ENCODE measurements at regions not wholly inside any gene's neighbourhood (a gene's known extent, or its start where the extent isn't known, plus 50 kb on each side); places are given as distances from the start of the nearest gene placed in this dataset.

GRCh38 chr2:40037303-40037702 is 258.2 kb upstream of the THUMPD2 start:
- TF ChIP-seq TP53 (CRISPR knock-in tag; conservative IDR thresholded peaks at IDR 0.05), result no peak
- no peak for TF ChIP-seq ZNF256 (CRISPR knock-in tag; conservative IDR thresholded peaks at IDR 0.05)
- TF ChIP-seq ZFYVE20 (CRISPR knock-in tag; IDR thresholded peaks at IDR 0.05; ENCODE audit: borderline replicate concordance, low read depth), result no peak
- TF ChIP-seq ZSCAN21 (CRISPR knock-in tag; IDR thresholded peaks at IDR 0.05; ENCODE audit: borderline replicate concordance), result no peak
- WGBS (ENCODE audit: low lambda C conversion rate), result 2% methylated on average over 7 of the region's 7 CpGs
- CTCF ChIA-PET (ENCODE audit: low intra/inter-chr PET ratio, low total read pairs), result no interaction called here

GRCh38 chr2:40036241-40036640 is 257.2 kb upstream of the THUMPD2 start:
- 5% methylated on average over 2 of the region's 2 CpGs for WGBS (ENCODE audit: low lambda C conversion rate)
- no peak for ATAC-seq
- no peak overlapping the region for H2AFZ ChIP-seq (ENCODE audit: low read length)
- no peaks in the 10 kb centered on the region for H3K36me3 ChIP-seq (replicated peaks in 1 of 2; ENCODE audit: control insufficient read depth in 1 of 2, insufficient read depth in 2 of 2, low read length in 2 of 2)
- DNase-seq (ENCODE audit: low spot score), result no peak
- H3K27ac ChIP-seq (ENCODE audit: extremely low read length, insufficient read depth, low read length), result no peak overlapping the region
- in situ Hi-C loops (cut with HindIII; ENCODE audit: extremely low pct_ligation_motif_present, low pct_unique_long_range_greater_than_20kb) (no loop called here), intact Hi-C loops (cut with micrococcal nuclease; ENCODE audit: unreplicated experiment) (no loop called here)
- POLR2A ChIA-PET, result no interaction called here
- no peaks in the 10 kb centered on the region for H3K4me1 ChIP-seq (ENCODE audit: insufficient read depth, low read length)
- no TSS peak for BruUV-seq (replicated peaks)
- no peaks in the 10 kb centered on the region for H3K79me2 ChIP-seq (ENCODE audit: insufficient read depth, low read length)
- no peak overlapping the region for H3K9ac ChIP-seq (ENCODE audit: insufficient read depth, low read depth, low read length)
- CTCF ChIA-PET (ENCODE audit: low intra/inter-chr PET ratio, low total read pairs), result no interaction called here
- H3K4me3 ChIP-seq (replicated peaks in 1 of 3; ENCODE audit: insufficient read depth in 1 of 3, low read depth in 2 of 3, low read length in 3 of 3), result no peak overlapping the region
- H4K20me1 ChIP-seq (ENCODE audit: insufficient read depth, low read length), result no peaks in the 10 kb centered on the region
- peaks cover 16% of the 10 kb centered on the region for H3K9me3 ChIP-seq (ENCODE audit: low read length)
- no peaks in the 10 kb centered on the region for H3K27me3 ChIP-seq (ENCODE audit: control insufficient read depth in 1 of 2, insufficient read depth in 2 of 2, low read length in 2 of 2)
- no peak for FAIRE-seq
- no peak overlapping the region for H3K4me2 ChIP-seq (ENCODE audit: low read depth, low read length)
- TF ChIP-seq HNF4G (IDR thresholded peaks at IDR 0.05; ENCODE audit: borderline replicate concordance, low read depth, low read length) (no peak), HNF4G (CRISPR knock-in tag; IDR thresholded peaks at IDR 0.05; ENCODE audit: borderline replicate concordance, low read depth) (no peak)

More at GRCh38 chr2:40037303-40037702, 258.2 kb upstream of the THUMPD2 start:
- ATAC-seq (no peak), DNase-seq (ENCODE audit: low spot score) (no peak), FAIRE-seq (no peak)
- Histone ChIP-seq H3K27ac (ENCODE audit: extremely low read length, insufficient read depth, low read length) (no peak overlapping the region), H3K27me3 (ENCODE audit: control insufficient read depth in 1 of 2, insufficient read depth in 2 of 2, low read length in 2 of 2) (no peaks in the 10 kb centered on the region), H2AFZ (ENCODE audit: low read length) (no peak overlapping the region), H3K79me2 (ENCODE audit: insufficient read depth, low read length) (no peaks in the 10 kb centered on the region), H3K9ac (ENCODE audit: insufficient read depth, low read depth, low read length) (no peak overlapping the region), H3K4me2 (ENCODE audit: low read depth, low read length) (no peak overlapping the region), H3K4me3 (replicated peaks in 1 of 3; ENCODE audit: insufficient read depth in 1 of 3, low read depth in 2 of 3, low read length in 3 of 3) (no peak overlapping the region), H3K36me3 (replicated peaks in 1 of 2; ENCODE audit: control insufficient read depth in 1 of 2, insufficient read depth in 2 of 2, low read length in 2 of 2) (no peaks in the 10 kb centered on the region), H3K4me1 (ENCODE audit: insufficient read depth, low read length) (no peaks in the 10 kb centered on the region), H4K20me1 (ENCODE audit: insufficient read depth, low read length) (no peaks in the 10 kb centered on the region), H3K9me3 (ENCODE audit: low read length) (peaks cover 16% of the 10 kb centered on the region)
- POLR2A ChIA-PET, result no interaction called here
- intact Hi-C loops (cut with micrococcal nuclease; ENCODE audit: unreplicated experiment) (no loop called here), in situ Hi-C loops (cut with HindIII; ENCODE audit: extremely low pct_ligation_motif_present, low pct_unique_long_range_greater_than_20kb) (no loop called here)
- no TSS peak for BruUV-seq (replicated peaks)

All from HepG2 (cell line).